Cardiac septum (tissue), 1 donor: ENCODE measurements at regions not wholly inside any gene's neighbourhood (a gene's known extent, or its start where the extent isn't known, plus 50 kb on each side); places are given as distances from the start of the nearest gene placed in this dataset.

Experiments used
- DNase-seq: peaks from one replicate; pipeline ENCODE4 v3.0.0-alpha.2; 2020; ENCODE audit warnings: low spot score
- intact Hi-C: fragments of 100-400 bp; cut with DNase I; formaldehyde crosslinking; loops from one replicate; pipeline ENCODE4 v1.14.0; 2022
- donor health status: DM: no; HTN: no; CAD: no.

GRCh38 chr13:26971990-26972887 is 199.4 kb downstream of the USP12 start:
- DNase-seq, result no peak
- intact Hi-C loops, result no loop called here

GRCh38 chr13:26968431-26969341 is 202.9 kb downstream of the USP12 start:
- no peak for DNase-seq
- intact Hi-C loops, result no loop called here

GRCh38 chr13:26967119-26968038 is 204.2 kb downstream of the USP12 start:
- intact Hi-C loops, result no loop called here
- DNase-seq, result no peak

- DNase-seq, result no peak
- intact Hi-C loops, result no loop called here
Measured at GRCh38 chr13:26966701-26967080, 204.9 kb downstream of the USP12 start.

GRCh38 chr13:26965952-26966700 is 205.5 kb downstream of the USP12 start:
- intact Hi-C loops, result no loop called here
- DNase-seq, result no peak

GRCh38 chr13:26964278-26965250 is 204.0 kb upstream of the GPR12 start:
- intact Hi-C loops, result no loop called here

GRCh38 chr13:26962671-26963070 is 202.1 kb upstream of the GPR12 start:
- DNase-seq, result no peak
- intact Hi-C loops, result no loop called here

More at GRCh38 chr13:26964278-26965250, 204.0 kb upstream of the GPR12 start:
- DNase-seq, result no peak

GRCh38 chr13:26961890-26962615 is 201.5 kb upstream of the GPR12 start:
- intact Hi-C loops, result no loop called here
- DNase-seq, result no peak

- intact Hi-C loops, result no loop called here
- no peak for DNase-seq
Measured at GRCh38 chr13:26957182-26957581, 196.6 kb upstream of the GPR12 start.

GRCh38 chr13:26956522-26957142 is 196.0 kb upstream of the GPR12 start:
- DNase-seq, result no peak
- intact Hi-C loops, result no loop called here

- intact Hi-C loops, result no loop called here
- DNase-seq, result no peak
Measured at GRCh38 chr13:26954976-26955375, 194.4 kb upstream of the GPR12 start.

- intact Hi-C loops, result no loop called here
- DNase-seq, result no peak
Measured at GRCh38 chr13:26953291-26953690, 192.7 kb upstream of the GPR12 start.

- intact Hi-C loops, result no loop called here
Measured at GRCh38 chr13:26952551-26953143, 192.1 kb upstream of the GPR12 start.

GRCh38 chr13:26951581-26952177 is 191.1 kb upstream of the GPR12 start:
- intact Hi-C loops, result no loop called here

More at GRCh38 chr13:26952551-26953143, 192.1 kb upstream of the GPR12 start:
- no peak for DNase-seq

GRCh38 chr13:26950968-26951367 is 190.4 kb upstream of the GPR12 start:
- intact Hi-C loops, result no loop called here
- no peak for DNase-seq

More at GRCh38 chr13:26951581-26952177, 191.1 kb upstream of the GPR12 start:
- no peak for DNase-seq

GRCh38 chr13:26950546-26950945 is 190.0 kb upstream of the GPR12 start:
- DNase-seq, result no peak
- intact Hi-C loops, result no loop called here
